Endothelial cell of umbilical vein (primary cell): ENCODE measurements at regions not wholly inside any gene's neighbourhood (a gene's known extent, or its start where the extent isn't known, plus 50 kb on each side); places are given as distances from the start of the nearest gene placed in this dataset.

Experiments
- BruUV-seq: library from RNA; stranded (reverse); fragments of 400-500 nt; replicated peaks from 2 replicates; lab custom pipeline; 2021; lab: Mats Ljungman, UMichigan
- CTCF ChIA-PET: fragments of 300-600, 350-600 bp; sonication (Branson Sonifier 250); formaldehyde crosslinking; loops from one replicate; lab custom pipeline; 2021; ENCODE audit warnings: antibody characterized with exemption, inconsistent platforms; lab: Charles Lee
- POLR2A ChIA-PET: fragments of 300-600, 350-600 bp; sonication (Branson Sonifier 250); formaldehyde crosslinking; loops from one replicate; lab custom pipeline; 2021; ENCODE audit warnings: antibody characterized with exemption, inconsistent platforms; lab: Charles Lee
- DNase-seq: peaks from one replicate; pipeline ENCODE4 v3.0.0-alpha.2; 2011; ENCODE audit warnings: low read depth, low spot score
- FAIRE-seq: peaks from 2 replicates; lab custom pipeline; 2011; peaks lifted over from hg19 to GRCh38; lab: Jason Lieb, UNC
- H2AFZ ChIP-seq: 2 replicates; pipeline ENCODE4 v1.6.0; 2012; ENCODE audit warnings: low read depth, low read length, control low read depth, inconsistent platforms
- H3K27ac ChIP-seq: 2 replicates; pipeline ENCODE4 v1.5.1; 2011; ENCODE audit warnings: low read depth, mild to moderate bottlenecking, control low read depth, low read length, moderate library complexity; ENCODE audit not compliant: insufficient read depth
- H3K27me3 ChIP-seq, 2 experiments: 2 replicates each; pipeline versions ENCODE4 v1.6.0 to v1.6.1; 2011; ENCODE audit warnings: low read length in 2 of 2, mixed read lengths in 1 of 2; ENCODE audit not compliant: control insufficient read depth in 2 of 2, insufficient read depth in 2 of 2
- H3K36me3 ChIP-seq, 2 experiments: 2 replicates in 1 of 2; 3 replicates in 1 of 2; pipeline ENCODE4 v1.5.1; 2011; ENCODE audit warnings: low read length in 2 of 2, mild to moderate bottlenecking in 1 of 2, moderate library complexity in 1 of 2; ENCODE audit not compliant: control insufficient read depth in 2 of 2, insufficient read depth in 2 of 2; ENCODE audit errors: extremely low read depth in 1 of 2
- H3K4me1 ChIP-seq: 3 replicates; pipeline ENCODE4 v1.5.1; 2011; ENCODE audit warnings: mild to moderate bottlenecking, low read length; ENCODE audit not compliant: control insufficient read depth, insufficient read depth; ENCODE audit errors: extremely low read depth
- H3K4me2 ChIP-seq: 2 replicates; pipeline ENCODE4 v1.6.1; 2011; ENCODE audit warnings: low read length, control low read depth, mixed read lengths; ENCODE audit not compliant: insufficient read depth
- H3K4me3 ChIP-seq, 3 experiments: fragments of 200-600 bp in 1 of 3; sonication (generic), shearing (Covaris generic) in 1 of 3; replicated peaks in 1 of 3; 2 replicates each; pipeline ENCODE4 v1.5.1; 2011 to 2016; ENCODE audit warnings: control low read depth in 3 of 3, low read length in 3 of 3, mild to moderate bottlenecking in 2 of 3, inconsistent platforms in 1 of 3, low read depth in 1 of 3, moderate library complexity in 1 of 3; ENCODE audit not compliant: insufficient read depth in 1 of 3
- H3K79me2 ChIP-seq: 2 replicates; pipeline ENCODE4 v1.6.0; 2012; ENCODE audit warnings: low read length, inconsistent platforms; ENCODE audit not compliant: control insufficient read depth, insufficient read depth
- H3K9ac ChIP-seq: replicated peaks from 2 replicates; pipeline ENCODE3; 2011; ENCODE audit warnings: low read length, control low read depth; ENCODE audit not compliant: insufficient read depth; ENCODE audit errors: extremely low read depth
- H3K9me1 ChIP-seq: replicated peaks from 3 replicates; pipeline ENCODE4 v1.6.0; 2011; ENCODE audit warnings: mild to moderate bottlenecking, low read length; ENCODE audit not compliant: control insufficient read depth, insufficient read depth; ENCODE audit errors: extremely low read depth
- H3K9me3 ChIP-seq: replicated peaks from 2 replicates; pipeline ENCODE4 v1.5.1; 2012; ENCODE audit warnings: low read length, inconsistent platforms; ENCODE audit not compliant: control insufficient read depth, insufficient read depth
- H4K20me1 ChIP-seq: replicated peaks from 2 replicates; pipeline ENCODE3; 2011; ENCODE audit warnings: mild to moderate bottlenecking, low read length; ENCODE audit not compliant: control insufficient read depth, insufficient read depth; ENCODE audit errors: extremely low read depth
- EZH2 ChIP-seq: IDR thresholded peaks from 2 replicates; pipeline ENCODE4 v1.6.1; 2012; ENCODE audit warnings: borderline replicate concordance, low read depth, mild to moderate bottlenecking, moderate library complexity, low read length, inconsistent platforms; ENCODE audit not compliant: severe bottlenecking
- FOS ChIP-seq: IDR thresholded peaks from 2 replicates; pipeline ENCODE4 v1.6.1; 2011; ENCODE audit warnings: mild to moderate bottlenecking, low read length, moderate library complexity, borderline replicate concordance; ENCODE audit not compliant: insufficient read depth
- GATA2 ChIP-seq: IDR thresholded peaks from 2 replicates; pipeline ENCODE4 v1.7.0; 2011; ENCODE audit warnings: low read depth, mild to moderate bottlenecking, moderate library complexity, mixed read lengths, low read length; ENCODE audit not compliant: insufficient read length, insufficient read depth
- JUN ChIP-seq: IDR thresholded peaks from 2 replicates; pipeline ENCODE4 v1.6.1; 2011; ENCODE audit warnings: borderline replicate concordance, low read depth; ENCODE audit not compliant: insufficient read length, insufficient read depth
- MYC ChIP-seq: IDR thresholded peaks from one replicate; pipeline ENCODE4 v1.6.1; 2011; ENCODE audit warnings: mild to moderate bottlenecking, low read depth, low read length
- POLR2A ChIP-seq: IDR thresholded peaks from 2 replicates; pipeline ENCODE4 v1.6.1; 2012; ENCODE audit warnings: low read depth, mild to moderate bottlenecking, control low read depth, low read length
- POLR2AphosphoS5 ChIP-seq: IDR thresholded peaks from 2 replicates; pipeline ENCODE4 v1.6.1; 2012; ENCODE audit warnings: low read depth, mild to moderate bottlenecking, control low read depth, low read length, moderate library complexity; ENCODE audit not compliant: insufficient read depth
- dilution Hi-C: fragments of 300-500 bp; cut with MboI; formaldehyde crosslinking; loops from one replicate; pipeline ENCODE4 v1.15.0; 2019; ENCODE audit warnings: low sequenced_read_pairs; ENCODE audit not compliant: extremely low pct_ligation_motif_present
- intact Hi-C: fragments of 100-400 bp; cut with micrococcal nuclease; formaldehyde crosslinking; loops from one replicate; pipeline ENCODE4 v1.10.0; 2022
- TF ChIP-seq, protein P1 (sequence below), 2 donors: IDR thresholded peaks; 1 replicate in 1 of 2; 2 replicates in 1 of 2; pipeline ENCODE4 v1.5.1; 2011; ENCODE audit warnings: low read length in 2 of 2, mild to moderate bottlenecking in 2 of 2, moderate library complexity in 2 of 2, control low read depth in 1 of 2, inconsistent platforms in 1 of 2, low read depth in 1 of 2; ENCODE audit not compliant: insufficient read depth in 1 of 2; ENCODE audit errors: extremely low read depth in 1 of 2
- TF ChIP-seq, protein P2 (sequence below): IDR thresholded peaks from 2 replicates; pipeline ENCODE4 v1.6.1; 2011; ENCODE audit not compliant: insufficient read depth, insufficient read length

DNA sequence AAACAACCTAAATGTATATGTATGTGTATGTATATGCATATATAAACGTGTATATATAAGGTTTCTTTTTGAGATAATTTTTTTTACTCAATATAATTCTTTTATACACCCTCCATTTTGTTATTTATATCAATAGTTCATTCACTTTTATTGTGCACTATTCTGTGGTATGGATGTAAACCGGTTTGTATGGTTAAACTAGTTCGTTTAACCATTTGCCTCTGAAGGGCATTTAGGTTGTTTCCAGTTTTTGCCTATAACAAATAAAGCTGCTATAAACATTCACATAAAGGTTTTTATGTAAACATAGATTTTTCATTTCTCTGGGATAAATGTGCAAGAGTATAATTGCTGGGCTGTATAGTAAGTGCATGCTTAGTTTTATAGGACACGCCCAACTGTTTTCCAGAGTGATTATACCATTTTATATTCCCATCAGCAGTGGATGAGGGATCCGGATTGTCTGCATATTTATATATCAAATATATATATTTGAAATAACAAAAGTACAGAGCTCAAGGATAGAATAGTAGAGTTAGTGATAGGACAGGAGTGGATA lies 380.3 kb downstream of the TSHZ3 start:
- no TSS peak for BruUV-seq
- H3K27ac ChIP-seq, result no peak overlapping the region
- H3K9ac ChIP-seq, result no peak overlapping the region
- H2AFZ ChIP-seq, result no peak overlapping the region
- intact Hi-C loops, result no loop called here
- ChIA-PET POLR2A (no interaction called here), CTCF (no interaction called here)
- dilution Hi-C loops, result no loop called here
- H3K36me3 ChIP-seq, result no peaks in the 10 kb centered on the region
- FAIRE-seq (no peak), DNase-seq (no peak)
- no peak overlapping the region for H3K4me3 ChIP-seq
- H3K4me2 ChIP-seq, result no peak overlapping the region
- no peaks in the 10 kb centered on the region for H3K79me2 ChIP-seq
- H3K27me3 ChIP-seq, result no peaks in the 10 kb centered on the region
- no peaks in the 10 kb centered on the region for H3K4me1 ChIP-seq
- no peaks in the 10 kb centered on the region for H3K9me1 ChIP-seq
- H4K20me1 ChIP-seq, result no peaks in the 10 kb centered on the region
- no peak for TF ChIP-seq POLR2AphosphoS5
- TF ChIP-seq JUN, result no peak
- TF ChIP-seq, protein P1, sequence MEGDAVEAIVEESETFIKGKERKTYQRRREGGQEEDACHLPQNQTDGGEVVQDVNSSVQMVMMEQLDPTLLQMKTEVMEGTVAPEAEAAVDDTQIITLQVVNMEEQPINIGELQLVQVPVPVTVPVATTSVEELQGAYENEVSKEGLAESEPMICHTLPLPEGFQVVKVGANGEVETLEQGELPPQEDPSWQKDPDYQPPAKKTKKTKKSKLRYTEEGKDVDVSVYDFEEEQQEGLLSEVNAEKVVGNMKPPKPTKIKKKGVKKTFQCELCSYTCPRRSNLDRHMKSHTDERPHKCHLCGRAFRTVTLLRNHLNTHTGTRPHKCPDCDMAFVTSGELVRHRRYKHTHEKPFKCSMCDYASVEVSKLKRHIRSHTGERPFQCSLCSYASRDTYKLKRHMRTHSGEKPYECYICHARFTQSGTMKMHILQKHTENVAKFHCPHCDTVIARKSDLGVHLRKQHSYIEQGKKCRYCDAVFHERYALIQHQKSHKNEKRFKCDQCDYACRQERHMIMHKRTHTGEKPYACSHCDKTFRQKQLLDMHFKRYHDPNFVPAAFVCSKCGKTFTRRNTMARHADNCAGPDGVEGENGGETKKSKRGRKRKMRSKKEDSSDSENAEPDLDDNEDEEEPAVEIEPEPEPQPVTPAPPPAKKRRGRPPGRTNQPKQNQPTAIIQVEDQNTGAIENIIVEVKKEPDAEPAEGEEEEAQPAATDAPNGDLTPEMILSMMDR (IDR thresholded peaks at IDR 0.05; ENCODE audit: extremely low read depth in 1 of 2, insufficient read depth in 1 of 2, low read depth in 1 of 2, low read length in 2 of 2), result no peak
- TF ChIP-seq GATA2, result no peak
- no peak for TF ChIP-seq EZH2
- TF ChIP-seq POLR2A, result no peak
- TF ChIP-seq, protein P2, sequence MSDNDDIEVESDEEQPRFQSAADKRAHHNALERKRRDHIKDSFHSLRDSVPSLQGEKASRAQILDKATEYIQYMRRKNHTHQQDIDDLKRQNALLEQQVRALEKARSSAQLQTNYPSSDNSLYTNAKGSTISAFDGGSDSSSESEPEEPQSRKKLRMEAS, result no peak
- no peak for TF ChIP-seq FOS
- TF ChIP-seq MYC, result no peak
- peaks cover 8% of the 10 kb centered on the region for H3K9me3 ChIP-seq
